Left ventricle myocardium inferior (tissue), 1 donor: ENCODE measurements at regions not wholly inside any gene's neighbourhood (a gene's known extent, or its start where the extent isn't known, plus 50 kb on each side); places are given as distances from the start of the nearest gene placed in this dataset.

Experiments used
- DNase-seq: peaks from one replicate; pipeline ENCODE4 v3.0.0-alpha.2; 2020
- H3K27ac ChIP-seq: fragments of 200-600 bp; replicated peaks from 2 replicates; pipeline ENCODE4 v1.8.0; 2021
- H3K27me3 ChIP-seq: fragments of 200-600 bp; 2 replicates; pipeline ENCODE4 v1.8.0; 2021; ENCODE audit warnings: low read depth
- H3K36me3 ChIP-seq: fragments of 200-600 bp; 2 replicates; pipeline ENCODE4 v1.8.0; 2021
- H3K4me1 ChIP-seq: fragments of 200-600 bp; 2 replicates; pipeline ENCODE4 v1.8.0; 2021
- H3K4me3 ChIP-seq: fragments of 200-600 bp; 2 replicates; pipeline ENCODE4 v1.8.0; 2021; ENCODE audit warnings: mild to moderate bottlenecking, moderate library complexity
- H3K9me3 ChIP-seq: fragments of 200-600 bp; replicated peaks from 2 replicates; pipeline ENCODE4 v1.8.0; 2021
- CTCF ChIP-seq: fragments of 200-600 bp; IDR thresholded peaks from 2 replicates; pipeline ENCODE4 v1.8.0; 2021; ENCODE audit warnings: antibody characterized with exemption, mild to moderate bottlenecking, borderline replicate concordance
- intact Hi-C: fragments of 100-400 bp; cut with micrococcal nuclease; formaldehyde crosslinking; loops from one replicate; pipeline ENCODE4 v1.11.0; 2022
- donor health status: DM: no; HTN: yes; CAD: no; lungs with severe emphysema.

GRCh38 chr4:32745351-32745750 is 2025.2 kb downstream of the PCDH7 start:
- H3K9me3 ChIP-seq = no peaks in the 10 kb centered on the region
- H3K4me1 ChIP-seq = no peaks in the 10 kb centered on the region
- H3K36me3 ChIP-seq = no peaks in the 10 kb centered on the region
- H3K27ac ChIP-seq = no peak overlapping the region
- TF ChIP-seq CTCF = no peak
- no peak for DNase-seq
- no peaks in the 10 kb centered on the region for H3K27me3 ChIP-seq
- H3K4me3 ChIP-seq = no peak overlapping the region
- intact Hi-C loops = no loop called here

GRCh38 chr4:32748061-32748460 is 2027.9 kb downstream of the PCDH7 start:
- H3K4me3 ChIP-seq = no peak overlapping the region
- DNase-seq = no peak
- TF ChIP-seq CTCF = no peak

GRCh38 chr4:32748498-32748897 is 2028.3 kb downstream of the PCDH7 start:
- intact Hi-C loops = no loop called here
- Histone ChIP-seq H3K4me3 (no peak overlapping the region), H3K36me3 (no peaks in the 10 kb centered on the region), H3K9me3 (peaks cover under 1% of the 10 kb centered on the region), H3K27me3 (no peaks in the 10 kb centered on the region), H3K27ac (no peak overlapping the region), H3K4me1 (no peaks in the 10 kb centered on the region)
- no peak for DNase-seq
- no peak for TF ChIP-seq CTCF

More at GRCh38 chr4:32748061-32748460, 2027.9 kb downstream of the PCDH7 start:
- Histone ChIP-seq H3K4me1 (no peaks in the 10 kb centered on the region), H3K27me3 (no peaks in the 10 kb centered on the region), H3K27ac (no peak overlapping the region), H3K9me3 (no peaks in the 10 kb centered on the region), H3K36me3 (no peaks in the 10 kb centered on the region)
- intact Hi-C loops = no loop called here

GRCh38 chr4:32752962-32753361 is 2032.8 kb downstream of the PCDH7 start:
- H3K9me3 ChIP-seq = peaks cover 37% of the 10 kb centered on the region
- H3K27ac ChIP-seq = no peak overlapping the region
- TF ChIP-seq CTCF = no peak
- no peak overlapping the region for H3K4me3 ChIP-seq
- intact Hi-C loops = no loop called here
- no peaks in the 10 kb centered on the region for H3K4me1 ChIP-seq
- DNase-seq = no peak
- H3K36me3 ChIP-seq = no peaks in the 10 kb centered on the region
- no peaks in the 10 kb centered on the region for H3K27me3 ChIP-seq

GRCh38 chr4:32768664-32769389 is 2048.7 kb downstream of the PCDH7 start:
- Histone ChIP-seq H3K9me3 (no peaks in the 10 kb centered on the region), H3K36me3 (no peaks in the 10 kb centered on the region), H3K27ac (no peak overlapping the region), H3K4me1 (no peaks in the 10 kb centered on the region), H3K27me3 (no peaks in the 10 kb centered on the region), H3K4me3 (no peak overlapping the region)
- no peak for TF ChIP-seq CTCF
- no peak for DNase-seq
- intact Hi-C loops = no loop called here
